Spleen (tissue), 11 donors: ENCODE measurements at regions not wholly inside any gene's neighbourhood (a gene's known extent, or its start where the extent isn't known, plus 50 kb on each side); places are given as distances from the start of the nearest gene placed in this dataset.

Source experiments
- DNase-seq: peaks from one replicate; pipeline ENCODE4 v3.0.0-alpha.2; 2020
- H3K27ac ChIP-seq, 8 donors: fragments of 200-600 bp; sonication (generic) in 7 of 8; 1 replicate in 4 of 8; 2 replicates in 4 of 8; pipeline versions ENCODE4 v1.5.0 to v1.8.0; 2016 to 2021; ENCODE audit warnings: inconsistent platforms in 4 of 8, mild to moderate bottlenecking in 4 of 8, moderate library complexity in 1 of 8
- H3K27me3 ChIP-seq, 7 donors: fragments of 200-600 bp; sonication (generic) in 6 of 7; replicated peaks in 1 of 7; 1 replicate in 4 of 7; 2 replicates in 3 of 7; pipeline versions ENCODE4 v1.5.0 to v1.8.0; 2016 to 2021; ENCODE audit warnings: inconsistent platforms in 3 of 7, mild to moderate bottlenecking in 1 of 7
- H3K36me3 ChIP-seq, 6 donors: fragments of 200-600 bp; sonication (generic) in 5 of 6; 1 replicate in 4 of 6; 2 replicates in 2 of 6; pipeline versions ENCODE4 v1.5.0 to v1.8.0; 2016 to 2021; ENCODE audit warnings: inconsistent platforms in 2 of 6
- H3K4me1 ChIP-seq, 6 donors: fragments of 200-600 bp; sonication (generic) in 5 of 6; 1 replicate in 3 of 6; 2 replicates in 3 of 6; pipeline versions ENCODE4 v1.5.0 to v1.8.0; 2016 to 2021; ENCODE audit warnings: inconsistent platforms in 3 of 6
- H3K4me3 ChIP-seq, 8 donors: fragments of 200-600 bp; sonication (generic) in 7 of 8; 1 replicate in 4 of 8; 2 replicates in 4 of 8; pipeline versions ENCODE4 v1.5.0 to v1.8.0; 2016 to 2021; ENCODE audit warnings: inconsistent platforms in 4 of 8, mild to moderate bottlenecking in 4 of 8, moderate library complexity in 2 of 8
- H3K9me3 ChIP-seq, 8 donors: fragments of 200-600 bp; sonication (generic) in 7 of 8; 1 replicate in 4 of 8; 2 replicates in 4 of 8; pipeline versions ENCODE4 v1.5.0 to v1.8.0; 2016 to 2021; ENCODE audit warnings: inconsistent platforms in 4 of 8
- POLR2A ChIP-seq, 3 donors: fragments of 450-650 bp; IDR thresholded peaks; one replicate each; pipeline ENCODE4 v1.5.1; 2017; ENCODE audit warnings: antibody characterized with exemption in 3 of 3, mild to moderate bottlenecking in 1 of 3
- POLR2AphosphoS5 ChIP-seq, 3 donors: sonication (generic); formaldehyde crosslinking; IDR thresholded peaks; one replicate each; pipeline ENCODE4 v1.5.1; 2017; ENCODE audit warnings: antibody characterized with exemption in 3 of 3
- WGBS, 5 donors: extraction: QIAGEN DNeasy Blood & Tissue Kit in 3 of 5; methylation state at CpG; one replicate each; pipeline versions ENCODE4 v1.1.5 to v1.1.7; 2013 to 2018; 5-methylcytosine and 5-hydroxymethylcytosine counted together
- intact Hi-C: fragments of 100-400 bp; cut with DNase I; formaldehyde crosslinking; loops from one replicate; pipeline ENCODE4 v1.15.0; 2023; ENCODE audit warnings: low total_unique reads
- TF ChIP-seq, protein P1 (sequence below), 11 experiments: fragments of 200-600 bp in 7 of 11; fragments of 450-650 bp in 4 of 11; sonication (generic) in 4 of 11; IDR thresholded peaks in 8 of 11; conservative IDR thresholded peaks in 3 of 11; 1 replicate in 7 of 11; 2 replicates in 4 of 11; pipeline versions ENCODE4 v1.4.0 to v1.8.0; 2016 to 2021; ENCODE audit warnings: antibody characterized with exemption in 11 of 11, inconsistent platforms in 4 of 11, mild to moderate bottlenecking in 1 of 11
- donor health status: healthy with polysubstance abuse.
- donor health status: DM: no; HTN: no; CAD: no; lungs with moderate emphysema.
- donor health status: DM: no; HTN: no; CAD: no.
- donor health status: Bipolar disorder and iron deficiency.
- donor health status: healthy.
- donor health status: DM: no; HTN: no; CAD: no.
- donor health status: DM: yes; HTN: yes; CAD: no.

- no peaks in the 10 kb centered on the region for H3K36me3 ChIP-seq
- TF ChIP-seq, protein P1, sequence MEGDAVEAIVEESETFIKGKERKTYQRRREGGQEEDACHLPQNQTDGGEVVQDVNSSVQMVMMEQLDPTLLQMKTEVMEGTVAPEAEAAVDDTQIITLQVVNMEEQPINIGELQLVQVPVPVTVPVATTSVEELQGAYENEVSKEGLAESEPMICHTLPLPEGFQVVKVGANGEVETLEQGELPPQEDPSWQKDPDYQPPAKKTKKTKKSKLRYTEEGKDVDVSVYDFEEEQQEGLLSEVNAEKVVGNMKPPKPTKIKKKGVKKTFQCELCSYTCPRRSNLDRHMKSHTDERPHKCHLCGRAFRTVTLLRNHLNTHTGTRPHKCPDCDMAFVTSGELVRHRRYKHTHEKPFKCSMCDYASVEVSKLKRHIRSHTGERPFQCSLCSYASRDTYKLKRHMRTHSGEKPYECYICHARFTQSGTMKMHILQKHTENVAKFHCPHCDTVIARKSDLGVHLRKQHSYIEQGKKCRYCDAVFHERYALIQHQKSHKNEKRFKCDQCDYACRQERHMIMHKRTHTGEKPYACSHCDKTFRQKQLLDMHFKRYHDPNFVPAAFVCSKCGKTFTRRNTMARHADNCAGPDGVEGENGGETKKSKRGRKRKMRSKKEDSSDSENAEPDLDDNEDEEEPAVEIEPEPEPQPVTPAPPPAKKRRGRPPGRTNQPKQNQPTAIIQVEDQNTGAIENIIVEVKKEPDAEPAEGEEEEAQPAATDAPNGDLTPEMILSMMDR (IDR thresholded peaks at IDR 0.05 in 8 of 11, conservative IDR thresholded peaks at IDR 0.05 in 3 of 11): no peak
- TF ChIP-seq POLR2AphosphoS5 (IDR thresholded peaks at IDR 0.05): no peak
- no peak for TF ChIP-seq POLR2A (IDR thresholded peaks at IDR 0.05)
- H3K4me3 ChIP-seq: no peak overlapping the region
- no peak overlapping the region for H3K27ac ChIP-seq
- peaks cover 3 to 53% (median 32%) of the 10 kb centered on the region in 8 donors for H3K9me3 ChIP-seq
- no peak for DNase-seq
- H3K27me3 ChIP-seq: peaks cover 0 to 16% (median 0%) of the 10 kb centered on the region in 7 donors
- 80 to 90% (median 82%) methylated on average over 11 of the region's 11 CpGs for WGBS, 5 donors
- no peaks in the 10 kb centered on the region for H3K4me1 ChIP-seq
- intact Hi-C loops: no loop called here
Observed at GRCh38 chr10:131776496-131776895, 124.3 kb upstream of the PPP2R2D start.

DNA sequence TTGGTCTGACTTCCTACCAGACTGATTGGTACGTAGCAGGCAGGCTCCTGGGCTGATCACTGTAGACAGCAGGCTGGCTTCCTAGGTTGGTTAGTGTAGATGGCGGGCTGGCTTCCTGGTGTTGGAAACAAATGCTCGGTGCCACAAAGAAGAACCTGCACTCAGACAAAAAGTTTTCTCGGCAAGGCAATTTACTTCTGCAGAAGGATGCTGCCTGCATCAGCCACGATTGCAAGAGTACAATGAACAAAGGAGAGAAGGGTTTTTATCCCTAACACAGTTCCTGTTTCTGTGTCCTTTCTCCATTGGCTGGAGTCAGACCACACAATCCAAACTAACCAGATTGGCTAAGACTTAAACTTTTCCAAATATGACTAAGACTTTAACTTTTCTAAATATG lies 123.6 kb upstream of the PPP2R2D start:
- Histone ChIP-seq H3K4me1 (no peaks in the 10 kb centered on the region), H3K4me3 (no peak overlapping the region), H3K27ac (no peak overlapping the region), H3K9me3 (peaks cover 3 to 53% (median 32%) of the 10 kb centered on the region in 8 donors), H3K27me3 (peaks cover 0 to 10% (median 0%) of the 10 kb centered on the region in 7 donors), H3K36me3 (no peaks in the 10 kb centered on the region)
- intact Hi-C loops: no loop called here
- no peak for DNase-seq
- 84 to 95% (median 87%) methylated on average over 5 of the region's 5 CpGs for WGBS, 5 donors
- TF ChIP-seq POLR2AphosphoS5 (IDR thresholded peaks at IDR 0.05): no peak
- TF ChIP-seq, protein P1 (IDR thresholded peaks at IDR 0.05 in 8 of 11, conservative IDR thresholded peaks at IDR 0.05 in 3 of 11): no peak

DNA sequence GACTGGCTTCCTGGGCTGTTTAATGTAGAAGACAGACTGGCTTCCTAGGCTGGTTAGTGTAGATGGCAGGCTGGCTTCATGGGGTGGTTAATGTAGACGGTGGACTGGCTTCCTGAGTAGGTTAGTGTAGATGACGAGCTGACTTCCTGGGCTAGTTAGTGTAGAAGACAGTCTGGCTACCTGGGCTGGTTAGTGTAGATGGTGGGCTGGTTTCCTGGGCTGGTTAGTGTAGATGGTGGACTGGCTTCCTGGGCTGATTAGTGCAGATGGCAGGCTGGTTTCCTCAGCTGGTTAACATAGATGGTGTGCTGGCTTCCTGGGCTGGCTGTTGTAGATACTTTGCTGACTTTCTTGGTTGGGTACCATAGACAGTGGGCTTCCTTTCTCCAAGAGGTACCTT lies 122.9 kb upstream of the PPP2R2D start:
- Histone ChIP-seq H3K4me1 (no peaks in the 10 kb centered on the region), H3K36me3 (no peaks in the 10 kb centered on the region), H3K4me3 (no peak overlapping the region), H3K27ac (no peak overlapping the region), H3K27me3 (peaks cover 0 to 10% (median 0%) of the 10 kb centered on the region in 7 donors), H3K9me3 (peaks cover 3 to 59% (median 38%) of the 10 kb centered on the region in 8 donors)
- DNase-seq: no peak
- TF ChIP-seq, protein P1 (IDR thresholded peaks at IDR 0.05 in 8 of 11, conservative IDR thresholded peaks at IDR 0.05 in 3 of 11): no peak
- TF ChIP-seq POLR2A (IDR thresholded peaks at IDR 0.05) (no peak), POLR2AphosphoS5 (IDR thresholded peaks at IDR 0.05) (no peak)
- intact Hi-C loops: no loop called here
- WGBS, 5 donors: 68 to 90% (median 81%) methylated on average over 2 of the region's 2 CpGs

DNA sequence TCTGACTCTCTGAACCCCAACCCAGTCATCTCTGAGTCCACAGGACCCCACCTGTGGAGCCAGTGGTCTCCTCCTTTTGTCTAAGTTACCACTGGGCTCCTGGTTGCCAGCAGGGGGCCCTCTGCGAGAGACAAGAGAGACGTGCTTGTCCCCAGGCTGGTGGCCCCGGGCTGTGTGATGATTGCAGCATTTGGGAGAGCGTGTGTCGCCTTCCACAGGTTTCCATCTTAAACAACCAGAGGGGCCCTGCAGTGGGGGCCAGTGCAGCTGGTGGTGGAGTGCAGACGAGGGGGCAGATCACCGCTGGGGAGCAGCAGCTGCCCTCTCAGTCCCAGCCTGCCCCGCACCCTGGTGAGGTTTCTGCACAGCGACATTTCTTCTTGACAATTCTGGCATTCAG lies 122.4 kb upstream of the PPP2R2D start:
- no peak overlapping the region for H3K27ac ChIP-seq
- H3K4me1 ChIP-seq: no peaks in the 10 kb centered on the region
- TF ChIP-seq, protein P1 (IDR thresholded peaks at IDR 0.05 in 8 of 11, conservative IDR thresholded peaks at IDR 0.05 in 3 of 11): no peak
- no peak for TF ChIP-seq POLR2A (IDR thresholded peaks at IDR 0.05)
- no peak for TF ChIP-seq POLR2AphosphoS5 (IDR thresholded peaks at IDR 0.05)
- H3K27me3 ChIP-seq: peaks cover 0 to 10% (median 0%) of the 10 kb centered on the region in 7 donors
- intact Hi-C loops: no loop called here
- WGBS, 5 donors: 80 to 91% (median 83%) methylated on average over 2 to 9 of the region's 9 CpGs
- no peak for DNase-seq
- no peaks in the 10 kb centered on the region for H3K36me3 ChIP-seq
- H3K9me3 ChIP-seq: peaks cover 3 to 64% (median 41%) of the 10 kb centered on the region in 8 donors
- H3K4me3 ChIP-seq: no peak overlapping the region
